Neuron (in vitro differentiated cells): ENCODE measurements at regions not wholly inside any gene's neighbourhood (a gene's known extent, or its start where the extent isn't known, plus 50 kb on each side); places are given as distances from the start of the nearest gene placed in this dataset.

Experiments
- H2AFZ ChIP-seq: one replicate; pipeline ENCODE4 v1.6.1; 2013; ENCODE audit warnings: low read depth, mild to moderate bottlenecking, inconsistent platforms, low read length, moderate library complexity
- H3K27me3 ChIP-seq: one replicate; pipeline ENCODE4 v1.6.1; 2013; ENCODE audit warnings: low read length; ENCODE audit not compliant: insufficient read depth
- H3K36me3 ChIP-seq: one replicate; pipeline ENCODE4 v1.6.1; 2013; ENCODE audit warnings: low read length; ENCODE audit not compliant: insufficient read depth
- H3K4me1 ChIP-seq: one replicate; pipeline ENCODE4 v1.6.1; 2013; ENCODE audit warnings: low read length; ENCODE audit not compliant: insufficient read depth
- H3K4me3 ChIP-seq: 2 replicates; pipeline ENCODE4 v1.5.1; 2013; ENCODE audit warnings: mild to moderate bottlenecking, low read length, moderate library complexity
- H3K9me3 ChIP-seq: one replicate; pipeline ENCODE4 v1.6.1; 2013; ENCODE audit warnings: low read length

GRCh38 chr12:53820514-53821306 is 68.9 kb upstream of the CISTR start:
- Histone ChIP-seq H3K4me1 (no peaks in the 10 kb centered on the region), H2AFZ (no peak overlapping the region), H3K9me3 (no peaks in the 10 kb centered on the region), H3K36me3 (no peaks in the 10 kb centered on the region), H3K4me3 (no peak overlapping the region), H3K27me3 (peaks cover 48% of the 10 kb centered on the region)

GRCh38 chr12:53824001-53824712 is 72.4 kb upstream of the CISTR start:
- Histone ChIP-seq H3K27me3 (peaks cover 25% of the 10 kb centered on the region), H3K4me3 (no peak overlapping the region), H2AFZ (no peak overlapping the region), H3K9me3 (no peaks in the 10 kb centered on the region), H3K36me3 (no peaks in the 10 kb centered on the region), H3K4me1 (no peaks in the 10 kb centered on the region)

GRCh38 chr12:53825246-53826081 is 73.7 kb upstream of the CISTR start:
- H3K4me1 ChIP-seq = no peaks in the 10 kb centered on the region
- H2AFZ ChIP-seq = no peak overlapping the region
- no peaks in the 10 kb centered on the region for H3K36me3 ChIP-seq
- H3K4me3 ChIP-seq = no peak overlapping the region
- H3K27me3 ChIP-seq = peaks cover 20% of the 10 kb centered on the region
- no peaks in the 10 kb centered on the region for H3K9me3 ChIP-seq

- H2AFZ ChIP-seq = no peak overlapping the region
- H3K27me3 ChIP-seq = peaks cover 22% of the 10 kb centered on the region
- H3K4me3 ChIP-seq = no peak overlapping the region
- no peaks in the 10 kb centered on the region for H3K36me3 ChIP-seq
- no peaks in the 10 kb centered on the region for H3K4me1 ChIP-seq
- no peaks in the 10 kb centered on the region for H3K9me3 ChIP-seq
Measured at GRCh38 chr12:53827306-53827705, 75.5 kb upstream of the CISTR start.

GRCh38 chr12:53828598-53828997 is 76.8 kb upstream of the CISTR start:
- H2AFZ ChIP-seq = no peak overlapping the region
- H3K4me3 ChIP-seq = no peak overlapping the region
- H3K27me3 ChIP-seq = peaks cover 23% of the 10 kb centered on the region
- H3K4me1 ChIP-seq = no peaks in the 10 kb centered on the region
- no peaks in the 10 kb centered on the region for H3K9me3 ChIP-seq
- H3K36me3 ChIP-seq = no peaks in the 10 kb centered on the region

GRCh38 chr12:53829130-53829819 is 77.5 kb upstream of the CISTR start:
- no peak overlapping the region for H2AFZ ChIP-seq
- no peak overlapping the region for H3K4me3 ChIP-seq
- peaks cover 23% of the 10 kb centered on the region for H3K27me3 ChIP-seq
- no peaks in the 10 kb centered on the region for H3K4me1 ChIP-seq
- no peaks in the 10 kb centered on the region for H3K9me3 ChIP-seq
- H3K36me3 ChIP-seq = no peaks in the 10 kb centered on the region

- no peaks in the 10 kb centered on the region for H3K4me1 ChIP-seq
- H3K27me3 ChIP-seq = peaks cover 32% of the 10 kb centered on the region
- no peak overlapping the region for H2AFZ ChIP-seq
Measured at GRCh38 chr12:53830631-53831030, 78.9 kb upstream of the CISTR start.

GRCh38 chr12:53836119-53836655 is 84.4 kb upstream of the CISTR start:
- Histone ChIP-seq H3K27me3 (peaks cover 54% of the 10 kb centered on the region), H3K36me3 (no peaks in the 10 kb centered on the region), H3K4me1 (no peaks in the 10 kb centered on the region), H3K9me3 (no peaks in the 10 kb centered on the region), H2AFZ (no peak overlapping the region), H3K4me3 (no peak overlapping the region)

More at GRCh38 chr12:53830631-53831030, 78.9 kb upstream of the CISTR start:
- Histone ChIP-seq H3K4me3 (no peak overlapping the region), H3K36me3 (no peaks in the 10 kb centered on the region), H3K9me3 (no peaks in the 10 kb centered on the region)

GRCh38 chr12:53838978-53839377 is 87.2 kb upstream of the CISTR start:
- Histone ChIP-seq H3K27me3 (peaks cover 46% of the 10 kb centered on the region), H3K4me1 (no peaks in the 10 kb centered on the region), H3K36me3 (no peaks in the 10 kb centered on the region), H3K4me3 (no peak overlapping the region), H2AFZ (no peak overlapping the region), H3K9me3 (no peaks in the 10 kb centered on the region)

- Histone ChIP-seq H3K4me3 (no peak overlapping the region), H2AFZ (no peak overlapping the region), H3K9me3 (no peaks in the 10 kb centered on the region), H3K4me1 (no peaks in the 10 kb centered on the region), H3K36me3 (no peaks in the 10 kb centered on the region), H3K27me3 (peaks cover 45% of the 10 kb centered on the region)
Measured at GRCh38 chr12:53840316-53840715, 88.5 kb upstream of the CISTR start.

- H3K4me3 ChIP-seq = no peak overlapping the region
- H3K27me3 ChIP-seq = peaks cover 34% of the 10 kb centered on the region
- no peaks in the 10 kb centered on the region for H3K9me3 ChIP-seq
- no peaks in the 10 kb centered on the region for H3K4me1 ChIP-seq
- no peak overlapping the region for H2AFZ ChIP-seq
- H3K36me3 ChIP-seq = no peaks in the 10 kb centered on the region
Measured at GRCh38 chr12:53842686-53843085, 90.9 kb upstream of the CISTR start.

- Histone ChIP-seq H3K9me3 (no peaks in the 10 kb centered on the region), H3K36me3 (no peaks in the 10 kb centered on the region), H2AFZ (no peak overlapping the region), H3K4me3 (no peak overlapping the region), H3K27me3 (peaks cover 38% of the 10 kb centered on the region), H3K4me1 (no peaks in the 10 kb centered on the region)
Measured at GRCh38 chr12:53843545-53843944, 91.8 kb upstream of the CISTR start.
